GM12878 (cell line): ENCODE measurements at regions not wholly inside any gene's neighbourhood (a gene's known extent, or its start where the extent isn't known, plus 50 kb on each side); places are given as distances from the start of the nearest gene placed in this dataset.
"Not testable (repeated sequence)": the region's sequence is repeated elsewhere in the genome, so short reads cannot be mapped to it uniquely, and the experiment has no call there.

Experiments
- ATAC-seq: fragments of 200-7000 bp; cut with Tn5 transposase; 3 replicates; pipeline ENCODE4 v1.9.1; 2020; ENCODE audit warnings: mild to moderate bottlenecking, moderate library complexity
- BruUV-seq: library from RNA; stranded (reverse); fragments of 400-500 nt; replicated peaks from 2 replicates; lab custom pipeline; 2021; lab: Mats Ljungman, UMichigan
- CTCF ChIA-PET: fragments of 300-600 bp; sonication (Branson Sonifier 250); formaldehyde crosslinking; extraction: SDS; loops from one replicate; lab custom pipeline; 2021; ENCODE audit warnings: inconsistent platforms; lab: Yijun Ruan, JAX
- POLR2A ChIA-PET: fragments of 350-600 bp; formaldehyde crosslinking; extraction: SDS; loops from one replicate; lab custom pipeline; 2021; ENCODE audit warnings: inconsistent platforms; lab: Charles Lee
- RAD21 ChIA-PET: fragments of 300-600 bp; sonication (Branson Sonifier 250); formaldehyde crosslinking; loops from one replicate; lab custom pipeline; 2023; ENCODE audit warnings: antibody characterized with exemption; ENCODE audit not compliant: unreplicated experiment; lab: Charles Lee
- SMC1A ChIA-PET: fragments of 300-600 bp; sonication (Branson Sonifier 250); formaldehyde crosslinking; loops from one replicate; lab custom pipeline; 2023; ENCODE audit not compliant: unreplicated experiment, uncharacterized antibody; lab: Charles Lee
- DNase-seq: peaks from one replicate; pipeline ENCODE4 v3.0.0-alpha.2; 2011; ENCODE audit warnings: low read depth, low spot score
- FAIRE-seq: peaks from 3 replicates; lab custom pipeline; 2011; peaks lifted over from hg19 to GRCh38; lab: Jason Lieb, UNC
- H2AFZ ChIP-seq: 2 replicates; pipeline ENCODE4 v1.6.0; 2011; ENCODE audit warnings: low read depth, low read length, control low read depth; ENCODE audit not compliant: control insufficient read depth
- H3K27ac ChIP-seq: 2 replicates; pipeline ENCODE4 v1.5.1; 2011; ENCODE audit warnings: control low read depth; ENCODE audit not compliant: control insufficient read depth, insufficient read depth
- H3K27me3 ChIP-seq, 2 experiments: replicated peaks in 1 of 2; 2 replicates each; pipeline versions ENCODE4 v1.6.0 to v1.6.1; 2011; ENCODE audit warnings: low read length in 1 of 2; ENCODE audit not compliant: control insufficient read depth in 2 of 2, insufficient read depth in 2 of 2
- H3K36me3 ChIP-seq, 2 experiments: 2 replicates each; pipeline ENCODE4 v1.5.1; 2011; ENCODE audit warnings: low read length in 1 of 2; ENCODE audit not compliant: control insufficient read depth in 2 of 2, insufficient read depth in 2 of 2
- H3K4me1 ChIP-seq: 2 replicates; pipeline ENCODE4 v1.6.1; 2011; ENCODE audit warnings: mild to moderate bottlenecking, low read length, moderate library complexity, mixed read lengths; ENCODE audit not compliant: control insufficient read depth, insufficient read depth
- H3K4me2 ChIP-seq: 2 replicates; pipeline ENCODE4 v1.6.0; 2011; ENCODE audit warnings: control low read depth; ENCODE audit not compliant: control insufficient read depth, insufficient read depth
- H3K4me3 ChIP-seq: fragments of 200-600 bp; sonication (generic); 2 replicates; pipeline ENCODE4 v1.5.1; 2016
- H3K79me2 ChIP-seq: 2 replicates; pipeline ENCODE4 v1.6.0; 2011; ENCODE audit warnings: low read length; ENCODE audit not compliant: control insufficient read depth, insufficient read depth
- H3K9ac ChIP-seq: 2 replicates; pipeline ENCODE4 v1.8.0; 2011; ENCODE audit warnings: low read length, control low read depth, mixed read lengths; ENCODE audit not compliant: control insufficient read depth, insufficient read depth
- H3K9me3 ChIP-seq: replicated peaks from 3 replicates; pipeline ENCODE4 v1.5.1; 2011; ENCODE audit warnings: mild to moderate bottlenecking, low read length; ENCODE audit not compliant: control insufficient read depth, insufficient read depth
- H4K20me1 ChIP-seq: 2 replicates; pipeline ENCODE4 v1.6.0; 2011; ENCODE audit not compliant: control insufficient read depth, insufficient read depth
- BACH1 ChIP-seq: fragments of 450-650 bp; IDR thresholded peaks from 2 replicates; pipeline ENCODE4 v1.6.1; 2017; ENCODE audit warnings: mild to moderate bottlenecking, borderline replicate concordance
- BCL11A ChIP-seq: IDR thresholded peaks from 2 replicates; pipeline ENCODE4 v1.6.1; 2011; ENCODE audit warnings: low read depth, low read length
- CEBPB ChIP-seq, 2 experiments: fragments of 150-350 bp in 1 of 2; IDR thresholded peaks; 2 replicates each; pipeline ENCODE4 v1.6.1; 2012 to 2014; ENCODE audit warnings: low read depth in 2 of 2, low read length in 2 of 2, borderline replicate concordance in 1 of 2, inconsistent platforms in 1 of 2
- ETV6 ChIP-seq, 2 experiments: fragments of 450-650 bp in 1 of 2; IDR thresholded peaks in 1 of 2; conservative IDR thresholded peaks in 1 of 2; 2 replicates each; pipeline ENCODE4 v1.6.1; 2014; ENCODE audit warnings: antibody characterized with exemption in 1 of 2, borderline replicate concordance in 1 of 2, low read depth in 1 of 2, mild to moderate bottlenecking in 1 of 2, moderate library complexity in 1 of 2
- IRF4 ChIP-seq: IDR thresholded peaks from 2 replicates; pipeline ENCODE4 v1.6.1; 2011; ENCODE audit warnings: low read depth, low read length
- JUND ChIP-seq: IDR thresholded peaks from 2 replicates; pipeline ENCODE4 v1.6.1; 2012; ENCODE audit warnings: low read depth, mild to moderate bottlenecking, low read length, improper control_type of control experiment, moderate library complexity
- KAT2A ChIP-seq: conservative IDR thresholded peaks from 2 replicates; pipeline ENCODE4 v1.6.1; 2011; ENCODE audit warnings: low read depth, low read length; ENCODE audit not compliant: control insufficient read depth
- POLR2AphosphoS5 ChIP-seq: IDR thresholded peaks from 2 replicates; pipeline ENCODE4 v1.6.1; 2011; ENCODE audit warnings: mild to moderate bottlenecking, low read length, inconsistent platforms
- RAD21 ChIP-seq: IDR thresholded peaks from 2 replicates; pipeline ENCODE4 v1.6.1; 2011; ENCODE audit warnings: mild to moderate bottlenecking, low read depth, low read length, moderate library complexity; ENCODE audit not compliant: insufficient read depth
- SP1 ChIP-seq: IDR thresholded peaks from one replicate; pipeline ENCODE4 v1.6.1; 2011; ENCODE audit warnings: low read depth, low read length
- ZBED1 ChIP-seq: IDR thresholded peaks from 2 replicates; pipeline ENCODE4 v1.6.1; 2016; ENCODE audit warnings: borderline replicate concordance
- WGBS: methylation state at CpG from one replicate; pipeline ENCODE4 v1.1.6; 2016; ENCODE audit warnings: low lambda C conversion rate; ENCODE audit not compliant: insufficient replicate concordance, insufficient coverage; ENCODE audit errors: missing lambda C conversion rate; 5-methylcytosine and 5-hydroxymethylcytosine counted together
- in situ Hi-C: fragments of 300-500 bp; cut with MboI; formaldehyde crosslinking; loops from 9 replicates; pipeline ENCODE4 v1.14.3; 2018; ENCODE audit warnings: mixed read lengths
- intact Hi-C: fragments of 100-400 bp; cut with micrococcal nuclease; formaldehyde crosslinking; loops from one replicate; pipeline ENCODE4 v1.14.2; 2022; ENCODE audit not compliant: unreplicated experiment
- TF ChIP-seq, protein P1 (sequence below): IDR thresholded peaks from 2 replicates; pipeline ENCODE4 v1.6.1; 2012; ENCODE audit warnings: low read depth, low read length, improper control_type of control experiment
- TF ChIP-seq, protein P2 (sequence below): IDR thresholded peaks from 2 replicates; pipeline ENCODE4 v1.6.1; 2012; ENCODE audit warnings: improper control_type of control experiment, low read depth, low read length; ENCODE audit not compliant: insufficient replicate concordance

GRCh38 chr21:15979493-15979892 is 249.7 kb downstream of the USP25 start:
- SMC1A ChIA-PET, H3K4me2 ChIP-seq, ATAC-seq, intact Hi-C loops, H4K20me1 ChIP-seq, H3K79me2 ChIP-seq, H3K27ac ChIP-seq, H3K4me1 ChIP-seq, H3K9ac ChIP-seq, H2AFZ ChIP-seq, BruUV-seq, H3K36me3 ChIP-seq, DNase-seq, FAIRE-seq, POLR2A ChIA-PET, RAD21 ChIA-PET, H3K9me3 ChIP-seq, H3K27me3 ChIP-seq, in situ Hi-C loops, CTCF ChIA-PET, H3K4me3 ChIP-seq: not testable (repeated sequence)
- 77% methylated on average over 6 of the region's 6 CpGs for WGBS

- H3K4me2 ChIP-seq: no peak overlapping the region
- in situ Hi-C loops: no loop called here
- no peaks in the 10 kb centered on the region for H3K36me3 ChIP-seq
- H3K4me1 ChIP-seq: no peaks in the 10 kb centered on the region
- no peaks in the 10 kb centered on the region for H4K20me1 ChIP-seq
- DNase-seq (no peak), FAIRE-seq (no peak), ATAC-seq (no peak)
- no TSS peak for BruUV-seq
- H3K79me2 ChIP-seq: no peaks in the 10 kb centered on the region
- intact Hi-C loops: no loop called here
- no peak overlapping the region for H2AFZ ChIP-seq
- CTCF ChIA-PET: no interaction called here
- SMC1A ChIA-PET: no interaction called here
- RAD21 ChIA-PET: no interaction called here
- POLR2A ChIA-PET: no interaction called here
- H3K27me3 ChIP-seq: no peaks in the 10 kb centered on the region
- no peak overlapping the region for H3K27ac ChIP-seq
- no peak overlapping the region for H3K4me3 ChIP-seq
- no peak overlapping the region for H3K9ac ChIP-seq
- no peaks in the 10 kb centered on the region for H3K9me3 ChIP-seq
- 6% methylated on average over 1 of the region's 1 CpG for WGBS
- no peak for TF ChIP-seq IRF4
- TF ChIP-seq CEBPB (IDR thresholded peaks at IDR 0.05; ENCODE audit: borderline replicate concordance in 1 of 2, low read depth in 2 of 2, low read length in 2 of 2): no peak
- no peak for TF ChIP-seq SP1
- TF ChIP-seq, protein P1, sequence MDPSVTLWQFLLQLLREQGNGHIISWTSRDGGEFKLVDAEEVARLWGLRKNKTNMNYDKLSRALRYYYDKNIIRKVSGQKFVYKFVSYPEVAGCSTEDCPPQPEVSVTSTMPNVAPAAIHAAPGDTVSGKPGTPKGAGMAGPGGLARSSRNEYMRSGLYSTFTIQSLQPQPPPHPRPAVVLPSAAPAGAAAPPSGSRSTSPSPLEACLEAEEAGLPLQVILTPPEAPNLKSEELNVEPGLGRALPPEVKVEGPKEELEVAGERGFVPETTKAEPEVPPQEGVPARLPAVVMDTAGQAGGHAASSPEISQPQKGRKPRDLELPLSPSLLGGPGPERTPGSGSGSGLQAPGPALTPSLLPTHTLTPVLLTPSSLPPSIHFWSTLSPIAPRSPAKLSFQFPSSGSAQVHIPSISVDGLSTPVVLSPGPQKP: no peak
- no peak for TF ChIP-seq POLR2AphosphoS5
- no peak for TF ChIP-seq KAT2A
- no peak for TF ChIP-seq RAD21
- no peak for TF ChIP-seq ZBED1
- TF ChIP-seq BACH1: no peak
- no peak for TF ChIP-seq ETV6 (conservative IDR thresholded peaks at IDR 0.05 in 1 of 2, IDR thresholded peaks at IDR 0.05 in 1 of 2; ENCODE audit: borderline replicate concordance in 1 of 2, low read depth in 1 of 2)
- TF ChIP-seq, protein P2, sequence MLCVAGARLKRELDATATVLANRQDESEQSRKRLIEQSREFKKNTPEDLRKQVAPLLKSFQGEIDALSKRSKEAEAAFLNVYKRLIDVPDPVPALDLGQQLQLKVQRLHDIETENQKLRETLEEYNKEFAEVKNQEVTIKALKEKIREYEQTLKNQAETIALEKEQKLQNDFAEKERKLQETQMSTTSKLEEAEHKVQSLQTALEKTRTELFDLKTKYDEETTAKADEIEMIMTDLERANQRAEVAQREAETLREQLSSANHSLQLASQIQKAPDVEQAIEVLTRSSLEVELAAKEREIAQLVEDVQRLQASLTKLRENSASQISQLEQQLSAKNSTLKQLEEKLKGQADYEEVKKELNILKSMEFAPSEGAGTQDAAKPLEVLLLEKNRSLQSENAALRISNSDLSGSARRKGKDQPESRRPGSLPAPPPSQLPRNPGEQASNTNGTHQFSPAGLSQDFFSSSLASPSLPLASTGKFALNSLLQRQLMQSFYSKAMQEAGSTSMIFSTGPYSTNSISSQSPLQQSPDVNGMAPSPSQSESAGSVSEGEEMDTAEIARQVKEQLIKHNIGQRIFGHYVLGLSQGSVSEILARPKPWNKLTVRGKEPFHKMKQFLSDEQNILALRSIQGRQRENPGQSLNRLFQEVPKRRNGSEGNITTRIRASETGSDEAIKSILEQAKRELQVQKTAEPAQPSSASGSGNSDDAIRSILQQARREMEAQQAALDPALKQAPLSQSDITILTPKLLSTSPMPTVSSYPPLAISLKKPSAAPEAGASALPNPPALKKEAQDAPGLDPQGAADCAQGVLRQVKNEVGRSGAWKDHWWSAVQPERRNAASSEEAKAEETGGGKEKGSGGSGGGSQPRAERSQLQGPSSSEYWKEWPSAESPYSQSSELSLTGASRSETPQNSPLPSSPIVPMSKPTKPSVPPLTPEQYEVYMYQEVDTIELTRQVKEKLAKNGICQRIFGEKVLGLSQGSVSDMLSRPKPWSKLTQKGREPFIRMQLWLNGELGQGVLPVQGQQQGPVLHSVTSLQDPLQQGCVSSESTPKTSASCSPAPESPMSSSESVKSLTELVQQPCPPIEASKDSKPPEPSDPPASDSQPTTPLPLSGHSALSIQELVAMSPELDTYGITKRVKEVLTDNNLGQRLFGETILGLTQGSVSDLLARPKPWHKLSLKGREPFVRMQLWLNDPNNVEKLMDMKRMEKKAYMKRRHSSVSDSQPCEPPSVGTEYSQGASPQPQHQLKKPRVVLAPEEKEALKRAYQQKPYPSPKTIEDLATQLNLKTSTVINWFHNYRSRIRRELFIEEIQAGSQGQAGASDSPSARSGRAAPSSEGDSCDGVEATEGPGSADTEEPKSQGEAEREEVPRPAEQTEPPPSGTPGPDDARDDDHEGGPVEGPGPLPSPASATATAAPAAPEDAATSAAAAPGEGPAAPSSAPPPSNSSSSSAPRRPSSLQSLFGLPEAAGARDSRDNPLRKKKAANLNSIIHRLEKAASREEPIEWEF: no peak
- no peak for TF ChIP-seq JUND
- no peak for TF ChIP-seq BCL11A
Observed at GRCh38 chr21:15986277-15986676, 256.5 kb downstream of the USP25 start.
